ENCODE measurements at regions not wholly inside any gene's neighbourhood (a gene's known extent, or its start where the extent isn't known, plus 50 kb on each side); places are given as distances from the start of the nearest gene placed in this dataset.

DNA sequence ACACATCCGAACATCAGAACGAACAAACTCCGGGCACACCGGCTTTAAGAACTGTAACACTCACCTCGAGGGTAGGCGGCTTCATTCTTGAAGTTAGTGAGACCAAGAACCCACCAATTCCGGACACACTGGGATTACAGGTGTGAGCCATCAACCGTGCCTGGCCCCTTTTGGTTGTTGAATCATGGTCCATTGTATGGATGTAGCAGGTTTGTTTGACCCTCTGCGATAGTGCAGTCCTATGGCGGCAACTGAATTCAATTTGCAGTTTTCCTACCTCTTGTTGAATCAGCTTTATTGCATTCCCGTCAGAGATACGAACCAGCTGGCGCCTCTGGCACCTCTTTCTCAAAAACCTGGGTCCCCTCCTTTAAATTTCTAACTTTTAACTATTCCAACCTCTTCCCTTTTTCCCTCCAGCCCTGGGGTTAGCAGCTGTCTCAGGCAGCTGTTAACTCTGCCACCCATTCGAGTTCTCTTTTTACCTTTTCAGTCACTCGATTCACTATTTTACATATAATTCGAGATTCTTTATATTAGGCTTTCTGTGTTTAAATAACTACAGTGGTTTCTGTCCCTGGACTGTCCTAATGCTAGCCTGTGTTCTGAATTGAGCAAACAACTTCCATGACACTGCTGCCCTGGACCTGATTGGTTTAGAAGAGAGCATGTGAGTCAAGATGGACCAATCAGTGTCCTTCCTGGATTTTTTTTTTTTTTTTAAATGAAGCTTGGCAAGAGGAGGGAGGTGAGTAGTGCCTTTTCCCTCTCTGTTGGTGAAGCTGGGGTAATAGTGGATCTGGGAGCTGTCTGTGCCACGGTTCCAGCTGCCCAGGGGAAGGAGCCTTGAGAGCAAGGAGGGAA lies 261.5 kb downstream of the PCNX1 start:
- no peak for TF ChIP-seq POLR2A (IDR thresholded peaks at IDR 0.05)
- TF ChIP-seq, protein P1, sequence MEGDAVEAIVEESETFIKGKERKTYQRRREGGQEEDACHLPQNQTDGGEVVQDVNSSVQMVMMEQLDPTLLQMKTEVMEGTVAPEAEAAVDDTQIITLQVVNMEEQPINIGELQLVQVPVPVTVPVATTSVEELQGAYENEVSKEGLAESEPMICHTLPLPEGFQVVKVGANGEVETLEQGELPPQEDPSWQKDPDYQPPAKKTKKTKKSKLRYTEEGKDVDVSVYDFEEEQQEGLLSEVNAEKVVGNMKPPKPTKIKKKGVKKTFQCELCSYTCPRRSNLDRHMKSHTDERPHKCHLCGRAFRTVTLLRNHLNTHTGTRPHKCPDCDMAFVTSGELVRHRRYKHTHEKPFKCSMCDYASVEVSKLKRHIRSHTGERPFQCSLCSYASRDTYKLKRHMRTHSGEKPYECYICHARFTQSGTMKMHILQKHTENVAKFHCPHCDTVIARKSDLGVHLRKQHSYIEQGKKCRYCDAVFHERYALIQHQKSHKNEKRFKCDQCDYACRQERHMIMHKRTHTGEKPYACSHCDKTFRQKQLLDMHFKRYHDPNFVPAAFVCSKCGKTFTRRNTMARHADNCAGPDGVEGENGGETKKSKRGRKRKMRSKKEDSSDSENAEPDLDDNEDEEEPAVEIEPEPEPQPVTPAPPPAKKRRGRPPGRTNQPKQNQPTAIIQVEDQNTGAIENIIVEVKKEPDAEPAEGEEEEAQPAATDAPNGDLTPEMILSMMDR (IDR thresholded peaks at IDR 0.05): no peak
